CD4-positive, alpha-beta T cell treated with Interferon gamma for 1 hour (primary cell): ENCODE measurements at regions not wholly inside any gene's neighbourhood (a gene's known extent, or its start where the extent isn't known, plus 50 kb on each side); places are given as distances from the start of the nearest gene placed in this dataset.

Experiments
- DNase-seq: peaks from one replicate; pipeline ENCODE4 v3.0.0-alpha.2; 2020

DNA sequence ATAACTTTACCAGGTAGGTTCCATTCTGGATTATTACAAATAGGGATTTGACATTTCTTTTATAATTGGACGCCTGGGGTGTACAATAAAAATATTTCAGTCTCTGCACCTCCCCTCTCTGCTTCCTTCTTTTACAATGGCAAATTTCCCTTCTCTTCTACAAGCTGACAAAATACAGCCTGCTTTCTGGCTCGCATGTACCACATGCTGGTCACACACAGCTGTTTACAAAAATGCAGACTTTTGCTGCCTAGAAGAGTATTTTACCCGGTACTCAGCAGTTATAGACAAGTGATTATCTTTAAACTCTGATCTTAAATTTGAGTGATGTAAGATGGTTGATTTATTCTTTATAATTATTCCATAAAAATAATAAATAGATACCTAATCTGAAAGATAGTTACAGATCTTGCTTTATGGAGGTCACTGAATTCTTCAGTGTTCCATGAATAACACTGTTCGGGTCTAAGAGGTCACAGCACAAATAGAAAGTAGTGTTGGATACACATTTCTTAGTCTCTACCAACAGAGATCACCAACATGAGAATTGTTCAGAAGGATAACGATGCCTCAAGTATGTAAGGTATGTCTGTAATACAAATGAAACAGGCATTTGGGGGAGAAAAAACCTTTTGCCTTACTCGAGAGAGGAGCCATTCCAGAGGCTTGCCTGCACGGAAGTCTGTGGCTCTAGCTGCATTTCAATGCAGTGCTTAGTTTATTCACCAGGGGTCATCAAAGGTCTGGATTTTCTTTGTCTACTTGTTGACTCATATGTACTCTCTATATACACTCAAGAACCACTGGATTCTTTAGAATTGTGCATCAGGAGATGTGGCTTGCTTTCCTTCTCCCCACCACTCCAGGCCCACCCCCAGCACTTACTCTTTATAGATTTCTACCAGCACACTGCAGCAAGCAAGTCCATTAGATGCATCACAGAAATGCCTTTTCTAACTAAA, 206.6 kb upstream of the RFX3 start:
- DNase-seq, result no peak

DNA sequence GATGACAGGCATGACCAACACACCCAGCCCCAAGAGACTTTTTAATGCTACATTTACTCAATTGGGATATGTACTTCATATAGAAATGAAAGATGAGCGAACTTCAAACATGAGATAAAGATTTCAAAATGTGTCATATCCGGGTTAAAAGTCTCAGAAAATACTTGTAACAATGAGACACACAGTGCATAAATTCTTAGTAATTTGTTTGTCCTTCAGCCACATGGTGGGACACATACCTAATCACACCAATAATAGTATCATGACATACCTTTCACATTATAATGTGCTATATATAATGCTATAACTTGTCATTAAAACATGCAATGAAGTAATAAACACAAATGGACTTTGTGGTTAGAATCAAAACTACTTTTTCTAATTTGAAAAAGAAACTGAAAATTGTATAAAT, 204.7 kb upstream of the RFX3 start:
- no peak for DNase-seq

DNA sequence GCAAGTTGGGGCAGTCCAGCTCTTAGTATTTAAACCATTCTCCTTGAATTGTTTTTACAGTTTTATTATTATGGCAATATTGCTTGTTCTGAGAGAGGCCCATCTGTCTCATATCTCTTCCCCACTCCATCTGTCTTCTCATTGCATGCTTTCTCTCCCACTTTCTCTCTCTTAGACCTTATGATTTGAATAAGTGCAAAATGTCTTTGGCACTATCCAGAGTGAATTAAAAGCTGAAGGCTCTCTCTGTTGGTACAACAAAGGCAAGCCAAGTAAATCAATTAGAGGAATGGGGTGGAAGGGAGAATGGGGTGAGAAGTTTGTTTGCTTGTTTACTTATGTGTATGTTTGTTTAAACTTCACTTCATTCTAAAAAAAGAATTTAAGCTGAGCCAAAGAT, 195.3 kb upstream of the RFX3 start:
- no peak for DNase-seq

- DNase-seq, result no peak
These were observed 193.5 kb upstream of the RFX3 start for GRCh38 chr9:3719286-3719685.

GRCh38 chr9:3716415-3716814, 190.6 kb upstream of the RFX3 start:
- no peak for DNase-seq

- no peak for DNase-seq
These were observed 182.9 kb upstream of the RFX3 start for GRCh38 chr9:3708751-3709150.

DNA sequence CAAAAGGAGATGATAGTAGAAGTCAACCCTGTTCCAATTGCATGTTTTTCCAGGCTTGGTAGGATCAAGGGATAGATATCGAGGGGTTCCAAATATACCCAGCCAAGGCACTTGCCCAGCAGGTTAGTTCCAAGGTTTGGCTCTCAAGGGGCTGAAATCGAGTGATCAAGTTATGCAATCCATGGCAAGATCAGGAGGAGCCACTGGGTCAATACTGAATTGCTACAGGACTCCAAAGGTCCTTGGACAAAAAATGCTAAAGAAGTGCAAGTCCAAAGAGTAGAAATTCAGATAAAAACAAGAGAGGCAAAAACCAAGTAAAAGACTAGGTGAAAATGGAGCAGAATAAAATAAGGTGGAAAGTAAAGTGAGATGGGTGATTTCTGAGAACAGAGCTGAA, 179.1 kb upstream of the RFX3 start:
- DNase-seq, result no peak

DNA sequence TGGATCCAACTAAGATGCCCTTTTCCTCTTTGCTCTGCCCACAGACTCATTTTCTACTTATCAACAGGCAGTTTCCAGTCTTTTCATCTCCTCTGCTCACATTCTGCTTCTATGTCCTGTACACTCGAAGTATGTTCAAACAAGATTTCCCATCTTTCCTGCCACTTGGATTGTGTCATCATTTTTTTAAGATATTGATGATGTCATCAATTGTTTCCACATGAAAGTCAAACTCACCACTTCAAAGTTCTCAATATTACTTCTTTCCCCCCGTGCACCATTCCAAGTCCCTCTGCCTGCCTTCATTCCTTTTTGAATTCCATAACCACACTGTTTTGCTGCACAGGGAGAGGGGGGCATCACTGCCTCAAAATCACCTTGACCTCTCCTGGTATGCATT, 175.0 kb upstream of the RFX3 start:
- no peak for DNase-seq

DNA sequence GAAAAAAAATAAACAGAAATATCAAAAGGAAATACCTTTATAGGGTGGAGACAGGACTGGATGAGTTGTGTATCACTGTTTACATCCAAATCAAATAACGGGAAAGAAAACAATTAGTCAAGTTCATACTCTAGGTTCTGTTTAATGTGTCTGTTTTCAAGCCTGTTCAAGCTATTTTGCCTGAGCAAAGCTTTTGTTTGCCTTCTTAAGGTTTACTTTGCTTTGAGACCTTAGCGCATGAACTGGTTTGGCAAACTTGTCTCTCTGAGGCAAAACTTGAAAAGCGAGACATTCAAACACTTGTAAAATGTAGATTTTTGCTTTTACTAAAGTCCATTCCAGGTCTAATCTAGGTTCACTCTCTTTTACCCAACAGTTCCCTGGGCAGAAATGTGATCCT, 174.1 kb upstream of the RFX3 start:
- DNase-seq, result no peak

DNA sequence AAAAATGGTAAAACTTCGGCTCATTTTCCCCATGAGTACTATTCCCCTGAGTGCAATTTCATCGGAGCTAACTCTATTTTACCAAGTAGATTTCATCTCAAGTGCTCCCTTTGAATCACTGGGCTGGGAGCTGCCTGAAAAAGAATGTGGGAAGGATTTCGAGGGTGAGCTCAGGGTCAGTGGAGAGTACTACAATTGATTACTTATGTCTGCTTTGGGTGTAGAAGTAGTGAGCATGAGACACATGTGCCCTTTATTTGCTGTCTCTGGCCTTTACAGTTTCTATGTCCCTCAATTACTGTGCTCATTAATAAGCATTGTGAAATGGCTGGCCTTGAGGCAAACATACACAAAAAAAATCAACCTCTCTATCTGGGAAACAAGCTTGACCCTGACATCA, 172.7 kb upstream of the RFX3 start:
- DNase-seq, result no peak

- no peak for DNase-seq
These were observed 172.3 kb upstream of the RFX3 start for GRCh38 chr9:3698076-3698475.

DNA sequence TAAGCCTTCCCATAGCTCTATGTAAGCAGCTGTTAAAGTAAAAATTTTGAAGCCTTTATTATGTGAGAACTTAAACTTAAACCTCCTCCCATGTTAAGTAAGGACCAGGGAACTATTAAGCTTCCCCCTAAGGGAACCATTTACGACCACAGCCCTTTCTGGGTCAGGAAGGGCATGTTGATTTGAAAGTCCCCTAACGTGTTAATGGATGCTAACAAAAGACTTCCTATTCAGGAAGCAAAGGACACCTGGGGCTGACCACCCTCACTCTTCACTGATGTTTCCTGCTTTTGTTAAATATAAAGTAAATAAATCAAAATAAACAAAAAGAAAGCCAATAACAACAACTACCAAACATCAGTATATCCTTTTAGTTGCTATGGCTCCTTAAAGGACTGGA, 170.6 kb upstream of the RFX3 start:
- DNase-seq, result no peak

DNA sequence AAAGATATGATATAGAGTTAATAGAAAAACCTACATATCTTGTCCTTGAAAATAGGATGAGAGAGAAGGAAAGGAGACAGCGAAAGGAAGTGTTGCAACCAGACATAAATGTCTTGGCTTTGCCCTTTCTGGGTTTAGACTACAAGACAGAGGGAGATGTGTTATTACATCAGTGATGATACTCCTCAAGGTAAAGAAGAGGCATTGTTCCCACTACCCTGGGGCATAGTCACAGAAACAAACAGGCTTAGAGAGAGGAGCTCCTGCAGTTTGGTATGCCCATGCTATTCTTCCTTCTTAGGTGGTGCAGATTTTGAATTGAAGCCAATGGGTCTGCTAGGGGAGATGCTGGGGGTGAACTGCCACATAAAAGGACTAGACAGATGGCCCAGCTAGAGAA, 166.8 kb upstream of the RFX3 start:
- no peak for DNase-seq

- no peak for DNase-seq
These were observed 163.8 kb upstream of the RFX3 start for GRCh38 chr9:3689555-3689954.

DNA sequence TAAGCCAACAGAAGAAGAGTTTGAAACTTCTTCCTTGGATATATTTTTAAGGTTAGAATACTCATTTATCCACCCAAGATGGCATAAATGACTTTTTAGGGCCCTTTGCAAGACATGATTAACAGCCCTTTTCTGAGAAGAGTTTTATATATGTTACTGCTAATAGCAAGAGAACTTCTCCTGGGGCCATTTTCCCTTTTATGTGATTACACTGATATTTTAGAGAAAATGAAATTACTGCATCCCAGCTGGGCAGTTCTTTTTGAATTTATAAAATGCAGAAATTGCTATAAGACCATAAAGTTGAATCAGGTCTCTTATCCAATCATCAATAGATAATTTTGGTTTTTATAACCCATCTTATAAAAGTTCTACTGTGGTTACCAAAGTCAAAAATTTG, 161.3 kb upstream of the RFX3 start:
- DNase-seq, result no peak

DNA sequence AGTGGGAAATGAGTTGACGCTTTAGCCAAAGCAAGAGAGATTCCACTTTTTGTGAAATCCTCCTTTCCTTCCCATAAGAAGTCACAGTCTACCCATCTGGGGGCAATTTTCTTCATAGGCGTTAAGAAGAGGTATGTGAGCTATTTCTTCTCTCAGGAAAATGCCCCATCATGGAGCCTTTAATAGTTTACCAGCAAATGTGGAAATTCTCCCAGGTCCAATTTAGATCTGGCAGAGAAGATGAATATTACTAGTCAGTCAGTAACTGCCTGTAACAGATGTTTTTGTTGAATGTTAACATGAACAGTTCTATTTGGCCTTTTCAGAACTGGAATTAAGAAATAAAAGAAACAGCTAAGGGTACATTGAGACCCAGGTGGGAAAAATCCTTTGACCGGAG, 156.4 kb upstream of the RFX3 start:
- DNase-seq, result no peak

GRCh38 chr9:3677541-3677940, 151.7 kb upstream of the RFX3 start:
- no peak for DNase-seq

DNA sequence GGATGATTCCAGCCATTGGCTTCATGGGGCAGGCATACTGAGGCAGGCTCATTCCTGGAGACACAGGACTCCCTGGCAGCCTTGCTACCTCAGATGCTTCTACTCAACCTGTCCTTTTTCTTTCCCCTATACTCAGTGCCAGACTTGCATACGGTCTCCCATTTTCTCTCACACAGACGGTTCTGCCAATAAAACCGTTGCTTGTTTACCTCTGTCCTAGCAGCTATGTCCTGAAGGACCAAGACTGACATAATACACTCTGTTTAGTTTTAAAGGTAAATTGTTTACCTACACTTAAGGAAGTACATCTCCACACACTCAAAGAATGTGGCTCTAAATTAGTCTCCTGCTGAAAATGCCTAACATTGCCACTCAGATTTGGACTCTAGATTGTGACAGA, 151.0 kb upstream of the RFX3 start:
- DNase-seq, result no peak

DNA sequence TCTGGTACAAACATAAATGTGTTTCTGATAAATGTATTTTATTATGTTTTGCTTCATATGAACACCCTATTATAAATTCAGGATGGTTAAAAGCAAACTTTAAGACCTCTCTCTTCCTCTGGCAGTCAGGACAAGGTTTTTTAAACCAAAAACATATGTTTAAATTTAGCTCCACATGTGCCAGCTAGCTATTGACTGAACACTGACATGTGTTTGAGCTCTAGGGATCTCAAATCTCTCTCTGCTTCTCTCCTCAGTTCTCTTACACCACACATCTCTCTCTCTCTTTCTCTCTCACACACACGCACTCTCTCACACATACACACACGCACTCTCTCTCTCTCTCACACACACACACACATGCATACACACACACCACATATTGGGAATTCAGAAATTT, 150.1 kb upstream of the RFX3 start:
- DNase-seq, result no peak

DNA sequence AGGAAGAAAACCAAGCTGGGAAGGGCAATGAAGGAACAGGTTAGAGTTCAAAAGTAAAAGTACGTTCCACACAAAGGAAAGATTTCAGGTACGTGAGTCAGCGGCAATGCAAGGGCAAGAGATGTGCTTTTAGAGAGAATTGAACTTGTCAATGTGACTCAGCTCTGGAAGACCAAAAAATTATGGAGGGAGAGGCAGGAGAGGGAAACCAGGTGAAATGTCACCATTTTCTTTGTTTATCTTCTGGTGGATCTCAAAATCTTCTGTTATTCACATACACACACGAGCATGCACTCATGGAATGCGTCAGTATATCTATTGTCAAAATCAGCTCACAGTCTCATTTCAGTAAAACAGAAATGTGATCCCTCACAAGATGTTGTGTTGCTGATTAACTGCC, 148.8 kb upstream of the RFX3 start:
- DNase-seq, result no peak

DNA sequence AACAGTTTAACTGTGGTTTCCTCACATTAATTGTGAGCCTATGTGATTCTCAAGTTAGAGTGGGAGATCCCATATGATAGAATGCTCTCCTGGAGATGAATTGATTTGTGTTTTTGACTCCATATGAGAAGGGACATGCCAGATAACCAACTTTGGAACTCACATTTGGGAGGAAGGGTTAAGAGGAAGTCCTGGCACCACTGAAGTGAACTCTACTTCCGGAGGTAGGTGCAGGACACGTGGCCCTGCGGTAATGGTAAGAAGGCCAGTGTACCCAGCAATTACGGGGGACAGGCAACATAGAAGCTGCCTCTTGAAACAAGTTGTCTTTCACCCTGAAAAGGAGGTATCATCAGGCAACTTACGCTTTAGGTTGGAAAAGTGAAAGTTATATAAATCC, 146.6 kb upstream of the RFX3 start:
- no peak for DNase-seq

- no peak for DNase-seq
These were observed 138.2 kb upstream of the RFX3 start for GRCh38 chr9:3664044-3664443.

- DNase-seq, result no peak
These were observed 136.9 kb upstream of the RFX3 start for GRCh38 chr9:3662671-3663070.

DNA sequence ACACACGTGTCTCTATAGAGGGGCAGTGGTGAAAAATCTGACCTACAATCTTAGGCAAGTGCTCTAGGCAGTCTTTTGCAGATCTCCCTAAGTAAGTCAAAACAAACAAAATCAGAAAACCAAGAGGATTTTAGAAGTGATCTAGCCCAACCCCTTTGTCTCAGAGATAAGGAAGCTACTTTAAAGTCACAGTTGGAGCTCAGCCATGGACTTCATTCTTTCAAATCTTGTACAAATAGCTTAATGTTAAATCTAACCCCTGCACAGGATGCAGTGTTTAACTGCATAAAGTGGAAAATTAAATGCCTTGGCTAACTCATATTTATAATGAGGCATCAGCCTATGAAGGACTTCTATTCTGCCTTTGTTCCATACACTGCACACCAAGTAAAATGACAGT, 135.1 kb upstream of the RFX3 start:
- no peak for DNase-seq

DNA sequence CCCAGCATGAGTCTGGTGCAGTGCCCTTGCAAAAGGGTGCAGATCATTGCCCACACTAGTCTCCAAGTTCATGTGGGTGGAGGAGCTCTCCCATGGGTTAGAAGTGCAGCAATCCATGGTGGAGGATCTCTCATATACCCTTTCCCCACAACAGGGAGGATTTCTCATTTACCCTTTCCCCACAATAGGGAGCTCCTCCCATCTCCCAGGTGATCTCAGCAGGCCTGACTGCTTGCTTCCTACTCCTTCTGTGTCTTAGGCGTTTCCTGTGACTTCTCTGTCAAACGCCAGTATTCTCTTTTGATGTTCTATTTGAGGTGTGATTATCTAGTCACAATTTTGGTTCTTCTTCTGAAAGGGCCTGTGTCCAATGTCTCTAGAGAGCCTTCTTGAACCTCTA, 133.8 kb upstream of the RFX3 start:
- DNase-seq, result no peak
